GM10266 (cell line): ENCODE measurements at regions not wholly inside any gene's neighbourhood (a gene's known extent, or its start where the extent isn't known, plus 50 kb on each side); places are given as distances from the start of the nearest gene placed in this dataset.

Experiments used
- DNase-seq: peaks from one replicate; pipeline ENCODE4 v3.0.0; 2012; ENCODE audit errors: extremely low spot score
- CTCF ChIP-seq: IDR thresholded peaks from 2 replicates; pipeline ENCODE4 v1.5.1; 2012; ENCODE audit warnings: mild to moderate bottlenecking, low read depth; ENCODE audit not compliant: control insufficient read depth, insufficient read depth; ENCODE audit errors: missing control alignments

GRCh38 chr13:72286421-72286820 lies 419.4 kb upstream of the DACH1 start:
- no peak for TF ChIP-seq CTCF
- DNase-seq = no peak

GRCh38 chr13:72284791-72285190 lies 417.8 kb upstream of the DACH1 start:
- no peak for DNase-seq
- TF ChIP-seq CTCF = no peak

GRCh38 chr13:72261732-72262131 lies 394.7 kb upstream of the DACH1 start:
- no peak for TF ChIP-seq CTCF
- DNase-seq = no peak

- no peak for TF ChIP-seq CTCF
- DNase-seq = no peak
Measured at GRCh38 chr13:72259528-72259927, 392.5 kb upstream of the DACH1 start.

- TF ChIP-seq CTCF = no peak
- DNase-seq = no peak
Measured at GRCh38 chr13:72258340-72258981, 391.5 kb upstream of the DACH1 start.

- no peak for TF ChIP-seq CTCF
- no peak for DNase-seq
Measured at GRCh38 chr13:72255908-72256307, 388.9 kb upstream of the DACH1 start.

- no peak for DNase-seq
Measured at GRCh38 chr13:72253754-72254153, 386.8 kb upstream of the DACH1 start.

More at GRCh38 chr13:72253754-72254153, 386.8 kb upstream of the DACH1 start:
- no peak for TF ChIP-seq CTCF
